ENCODE measurements at regions not wholly inside any gene's neighbourhood (a gene's known extent, or its start where the extent isn't known, plus 50 kb on each side); places are given as distances from the start of the nearest gene placed in this dataset.

DNA sequence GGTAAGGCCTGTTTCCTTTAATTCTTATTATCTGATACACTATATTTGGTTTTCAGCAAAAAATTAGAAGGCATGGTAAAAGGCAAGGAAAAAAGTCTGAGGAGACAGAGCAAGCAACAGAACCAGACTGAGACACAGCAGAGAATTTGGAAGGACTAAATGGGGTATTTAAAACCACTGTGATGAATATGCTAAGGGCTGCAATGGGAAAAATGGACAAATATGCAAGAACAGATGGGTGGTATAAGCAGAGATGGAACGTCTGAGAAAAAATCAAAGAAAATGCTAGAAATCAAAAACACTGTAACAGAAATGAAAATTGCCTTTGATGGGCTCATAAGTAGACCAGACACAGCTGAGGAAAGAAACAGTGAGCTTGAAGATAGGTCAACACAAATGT, 50.8 kb upstream of the NSMCE3 start:
- no peak overlapping the region for H2BK120ac ChIP-seq (ENCODE audit: low read depth, low read length, poor library complexity, severe bottlenecking)
- WGBS (ENCODE audit: extremely low coverage, insufficient read length, low lambda C conversion rate): no CpG with 5 or more reads among the region's 1 CpG
- no peaks in the 10 kb centered on the region for H4K20me1 ChIP-seq (ENCODE audit: control insufficient read depth, insufficient read depth, insufficient read length)
- no peak overlapping the region for H2AFZ ChIP-seq (ENCODE audit: low read length)
- no peak overlapping the region for H3K4ac ChIP-seq (ENCODE audit: low read depth, low read length)
- H3K14ac ChIP-seq (ENCODE audit: insufficient read depth, low read length): no peak overlapping the region
- H3K23me2 ChIP-seq (ENCODE audit: insufficient read length, low read depth, low read length, poor library complexity, severe bottlenecking): no peaks in the 10 kb centered on the region
- H4K8ac ChIP-seq (replicated peaks; ENCODE audit: insufficient read length, low read depth, low read length): no peak overlapping the region
- no peak overlapping the region for H2AK5ac ChIP-seq (ENCODE audit: insufficient read length, low read length)
- H2BK15ac ChIP-seq (ENCODE audit: low read depth, low read length): no peak overlapping the region
- no peak overlapping the region for H2BK12ac ChIP-seq (ENCODE audit: insufficient read length, low read depth, low read length)
- H3K23ac ChIP-seq (ENCODE audit: insufficient read length, low read depth, low read length): no peak overlapping the region
- Mint-ChIP-seq H3K4me3 (no peak overlapping the region), H3K27ac (peak overlapping the region in 1 of 3 experiments; percentile 94; a peak in 1 of 7 replicates), H3K4me1 (peaks cover 33 to 35% of the 10 kb centered on the region in 2 experiments), H3K9me3 (peaks cover under 1% of the 10 kb centered on the region in 2 experiments; a peak in 1 of 5 replicates), H3K36me3 (ENCODE audit: insufficient read depth in 1 of 3, low read depth in 3 of 3) (peaks cover 0 to under 1% (median 0%) of the 10 kb centered on the region in 3 experiments; a peak in 3 of 7 replicates), H3K27me3 (ENCODE audit: low read depth) (no peaks in the 10 kb centered on the region; the same call in 1 of the 2 replicates)
- H3K4me2 ChIP-seq (ENCODE audit: insufficient read depth, insufficient read length, low read length): no peak overlapping the region
- peaks cover 2% of the 10 kb centered on the region; the same call in 1 of the 2 replicates for H3K4me1 ChIP-seq (ENCODE audit: insufficient read depth, low read length)
- no peaks in the 10 kb centered on the region for H3K27me3 ChIP-seq (ENCODE audit: insufficient read depth, low read length)
- DNase-seq: no peak
- no peak overlapping the region for H4K91ac ChIP-seq (ENCODE audit: insufficient read length, low read depth, low read length)
- no peaks in the 10 kb centered on the region for H3K79me1 ChIP-seq (ENCODE audit: insufficient read depth, low read depth, low read length, poor library complexity, severe bottlenecking)
- no peak overlapping the region for H3K56ac ChIP-seq (ENCODE audit: insufficient read length, low read depth, low read length)
- H4K5ac ChIP-seq (ENCODE audit: insufficient read length, low read depth, low read length): no peak overlapping the region
- no peak overlapping the region for H3K27ac ChIP-seq (ENCODE audit: insufficient read length, low read depth, low read length)
- no peaks in the 10 kb centered on the region for H3K9me3 ChIP-seq (ENCODE audit: control insufficient read depth, low read depth, low read length)
- no peaks in the 10 kb centered on the region for H3K79me2 ChIP-seq (ENCODE audit: insufficient read depth, low read length)
- no peak overlapping the region for H3K18ac ChIP-seq (ENCODE audit: insufficient read length, low read depth, low read length)
- no peak overlapping the region for H3K9ac ChIP-seq (ENCODE audit: extremely low read depth, insufficient read length, low read length)
- H2BK5ac ChIP-seq (ENCODE audit: insufficient read length, low read length): no peak overlapping the region
- H3T11ph ChIP-seq (ENCODE audit: low read length): no peak overlapping the region
- TF ChIP-seq, protein P1, sequence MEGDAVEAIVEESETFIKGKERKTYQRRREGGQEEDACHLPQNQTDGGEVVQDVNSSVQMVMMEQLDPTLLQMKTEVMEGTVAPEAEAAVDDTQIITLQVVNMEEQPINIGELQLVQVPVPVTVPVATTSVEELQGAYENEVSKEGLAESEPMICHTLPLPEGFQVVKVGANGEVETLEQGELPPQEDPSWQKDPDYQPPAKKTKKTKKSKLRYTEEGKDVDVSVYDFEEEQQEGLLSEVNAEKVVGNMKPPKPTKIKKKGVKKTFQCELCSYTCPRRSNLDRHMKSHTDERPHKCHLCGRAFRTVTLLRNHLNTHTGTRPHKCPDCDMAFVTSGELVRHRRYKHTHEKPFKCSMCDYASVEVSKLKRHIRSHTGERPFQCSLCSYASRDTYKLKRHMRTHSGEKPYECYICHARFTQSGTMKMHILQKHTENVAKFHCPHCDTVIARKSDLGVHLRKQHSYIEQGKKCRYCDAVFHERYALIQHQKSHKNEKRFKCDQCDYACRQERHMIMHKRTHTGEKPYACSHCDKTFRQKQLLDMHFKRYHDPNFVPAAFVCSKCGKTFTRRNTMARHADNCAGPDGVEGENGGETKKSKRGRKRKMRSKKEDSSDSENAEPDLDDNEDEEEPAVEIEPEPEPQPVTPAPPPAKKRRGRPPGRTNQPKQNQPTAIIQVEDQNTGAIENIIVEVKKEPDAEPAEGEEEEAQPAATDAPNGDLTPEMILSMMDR (conservative IDR thresholded peaks at IDR 0.05): no peak
- H2BK20ac ChIP-seq (ENCODE audit: low read depth, low read length, poor library complexity, severe bottlenecking): no peak overlapping the region

Data from H9 (cell line).